Aorta (tissue), 5 donors: ENCODE measurements at regions not wholly inside any gene's neighbourhood (a gene's known extent, or its start where the extent isn't known, plus 50 kb on each side); places are given as distances from the start of the nearest gene placed in this dataset.

Experiments used
- ATAC-seq: fragments of 200-7000 bp; cut with Tn5 transposase; one replicate; pipeline ENCODE4 v1.9.1; 2022; ENCODE audit warnings: moderate library complexity; ENCODE audit not compliant: low FRiP score
- DNase-seq, 2 donors: peaks; one replicate each; pipeline ENCODE4 v3.0.0-alpha.2; 2020
- H3K27ac ChIP-seq, 2 donors: one replicate each; pipeline ENCODE4 v1.5.1; 2013; ENCODE audit warnings: low read length in 2 of 2, mild to moderate bottlenecking in 2 of 2, moderate library complexity in 2 of 2, control low read depth in 1 of 2, inconsistent platforms in 1 of 2, low read depth in 1 of 2
- H3K27me3 ChIP-seq, 2 donors: one replicate each; pipeline ENCODE4 v1.6.1; 2013; ENCODE audit warnings: control low read depth in 1 of 2, low read length in 1 of 2, mild to moderate bottlenecking in 1 of 2, moderate library complexity in 1 of 2; ENCODE audit not compliant: insufficient read depth in 2 of 2, control insufficient read depth in 1 of 2
- H3K36me3 ChIP-seq, 2 donors: one replicate each; pipeline ENCODE4 v1.6.1; 2013; ENCODE audit warnings: control low read depth in 1 of 2, low read length in 1 of 2, mild to moderate bottlenecking in 1 of 2; ENCODE audit not compliant: insufficient read depth in 2 of 2, control insufficient read depth in 1 of 2
- H3K4me1 ChIP-seq, 2 donors: one replicate each; pipeline ENCODE4 v1.6.1; 2013; ENCODE audit warnings: low read length in 2 of 2, control low read depth in 1 of 2, mild to moderate bottlenecking in 1 of 2, moderate library complexity in 1 of 2; ENCODE audit not compliant: insufficient read depth in 2 of 2, control insufficient read depth in 1 of 2
- H3K4me3 ChIP-seq, 2 donors: one replicate each; pipeline ENCODE4 v1.5.1; 2013; ENCODE audit warnings: low read length in 2 of 2, control low read depth in 1 of 2, mild to moderate bottlenecking in 1 of 2
- H3K9me3 ChIP-seq: one replicate; pipeline ENCODE4 v1.6.1; 2013; ENCODE audit warnings: mild to moderate bottlenecking, low read length; ENCODE audit not compliant: control insufficient read depth
- WGBS, 2 donors: extraction: QIAGEN DNeasy Blood & Tissue Kit; methylation state at CpG; one replicate each; pipeline ENCODE4 v1.1.7; 2013; 5-methylcytosine and 5-hydroxymethylcytosine counted together
- intact Hi-C, 2 donors: fragments of 100-400 bp; cut with DNase I; formaldehyde crosslinking; loops; one replicate each; pipeline versions ENCODE4 v1.14.2 to v1.15.0; 2022
- donor health status: healthy with polysubstance abuse.
- donor health status: Bipolar disorder and iron deficiency.
- donor health status: DM: no; HTN: no; CAD: no.
- donor health status: DM: no; HTN: no; CAD: no.
- donor health status: DM: yes; HTN: yes; CAD: no.

DNA sequence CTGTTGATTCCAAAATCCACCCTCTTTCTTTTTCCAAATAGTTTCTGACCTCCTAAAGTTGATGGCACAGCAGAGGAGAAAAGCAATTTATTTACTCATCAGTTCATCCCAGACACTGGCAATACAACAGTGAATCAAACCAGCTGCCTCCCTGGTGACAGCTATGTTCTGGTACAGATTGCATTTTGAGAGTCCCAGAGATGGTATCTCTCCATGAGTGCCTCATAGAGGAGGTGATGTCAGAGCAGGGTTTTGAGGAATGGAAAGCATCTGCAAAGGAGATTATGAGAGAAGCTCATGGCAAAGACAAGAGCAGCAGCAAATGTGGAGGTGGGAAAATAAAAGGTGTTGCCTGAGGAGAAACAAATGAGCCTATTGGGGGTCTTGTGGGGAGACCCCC lies 377.2 kb downstream of the MN1 start:
- no peak overlapping the region for H3K4me3 ChIP-seq
- DNase-seq (no peak), ATAC-seq (no peak)
- H3K27ac ChIP-seq, result no peak overlapping the region
- no peaks in the 10 kb centered on the region for H3K9me3 ChIP-seq
- H3K36me3 ChIP-seq, result no peaks in the 10 kb centered on the region
- no peaks in the 10 kb centered on the region for H3K27me3 ChIP-seq
- peaks cover 0 to 5% of the 10 kb centered on the region in 2 donors for H3K4me1 ChIP-seq
- intact Hi-C loops, result loop anchor here in 1 of 2 donors (5.0 kb wide), 1 partner anchor 88 kb away; no protein-coding TSS in a partner anchor

GRCh38 chr22:27429476-27429875 lies 372.1 kb downstream of the MN1 start:
- 96% methylated on average over 10 of the region's 10 CpGs for WGBS, 2 donors
- DNase-seq (no peak), ATAC-seq (no peak)
- Histone ChIP-seq H3K9me3 (peaks cover 7% of the 10 kb centered on the region), H3K4me1 (no peaks in the 10 kb centered on the region), H3K36me3 (no peaks in the 10 kb centered on the region), H3K4me3 (no peak overlapping the region), H3K27me3 (no peaks in the 10 kb centered on the region), H3K27ac (no peak overlapping the region)
- intact Hi-C loops, result no loop called here

DNA sequence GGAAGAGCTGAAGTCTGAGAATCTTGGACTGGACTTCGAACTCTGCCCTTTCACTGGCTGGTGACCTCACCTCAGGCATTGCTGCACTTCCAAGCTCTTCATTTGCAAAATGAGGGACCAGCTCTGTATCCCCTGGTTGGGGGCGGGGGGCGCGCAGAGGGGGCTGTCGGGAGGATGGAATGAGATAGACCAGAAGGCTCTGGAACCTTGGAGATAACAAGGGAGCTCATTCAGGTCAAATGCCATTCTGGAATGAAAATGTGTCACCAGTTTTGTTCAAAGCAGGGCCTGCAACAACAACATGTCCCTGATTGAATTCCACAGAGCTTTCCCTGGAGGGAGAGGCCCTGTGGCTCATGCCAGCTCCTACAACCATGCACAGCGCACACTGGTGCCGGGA lies 370.5 kb downstream of the MN1 start:
- Histone ChIP-seq H3K27me3 (no peaks in the 10 kb centered on the region), H3K36me3 (no peaks in the 10 kb centered on the region), H3K4me3 (no peak overlapping the region), H3K27ac (no peak overlapping the region), H3K9me3 (peaks cover 7% of the 10 kb centered on the region), H3K4me1 (no peaks in the 10 kb centered on the region)
- DNase-seq, result no peak
- no peak for ATAC-seq
- intact Hi-C loops, result no loop called here
- 60 to 77% methylated on average over 7 of the region's 7 CpGs for WGBS, 2 donors

GRCh38 chr22:27431896-27432295 lies 369.7 kb downstream of the MN1 start:
- Histone ChIP-seq H3K4me1 (no peaks in the 10 kb centered on the region), H3K36me3 (no peaks in the 10 kb centered on the region), H3K27ac (no peak overlapping the region), H3K4me3 (no peak overlapping the region), H3K9me3 (peaks cover 7% of the 10 kb centered on the region), H3K27me3 (no peaks in the 10 kb centered on the region)
- intact Hi-C loops, result no loop called here
- ATAC-seq (no peak), DNase-seq (no peak)
- 39 to 41% methylated on average over 4 of the region's 4 CpGs for WGBS, 2 donors

- H3K4me3 ChIP-seq, result no peak overlapping the region
- ATAC-seq (no peak), DNase-seq (no peak)
- peaks cover 7% of the 10 kb centered on the region for H3K9me3 ChIP-seq
- H3K36me3 ChIP-seq, result no peaks in the 10 kb centered on the region
- no peaks in the 10 kb centered on the region for H3K27me3 ChIP-seq
- WGBS, 2 donors, result 96% methylated on average over 1 of the region's 1 CpG
- H3K4me1 ChIP-seq, result no peaks in the 10 kb centered on the region
- no peak overlapping the region for H3K27ac ChIP-seq
- intact Hi-C loops, result no loop called here
These were observed 368.5 kb downstream of the MN1 start for GRCh38 chr22:27433099-27433498.

- Histone ChIP-seq H3K9me3 (peaks cover 7% of the 10 kb centered on the region), H3K4me3 (no peak overlapping the region), H3K4me1 (no peaks in the 10 kb centered on the region), H3K27ac (no peak overlapping the region), H3K27me3 (no peaks in the 10 kb centered on the region), H3K36me3 (no peaks in the 10 kb centered on the region)
- intact Hi-C loops, result no loop called here
- DNase-seq (no peak), ATAC-seq (no peak)
- 83 to 86% methylated on average over 10 of the region's 10 CpGs for WGBS, 2 donors
These were observed 367.9 kb downstream of the MN1 start for GRCh38 chr22:27433585-27434190.

DNA sequence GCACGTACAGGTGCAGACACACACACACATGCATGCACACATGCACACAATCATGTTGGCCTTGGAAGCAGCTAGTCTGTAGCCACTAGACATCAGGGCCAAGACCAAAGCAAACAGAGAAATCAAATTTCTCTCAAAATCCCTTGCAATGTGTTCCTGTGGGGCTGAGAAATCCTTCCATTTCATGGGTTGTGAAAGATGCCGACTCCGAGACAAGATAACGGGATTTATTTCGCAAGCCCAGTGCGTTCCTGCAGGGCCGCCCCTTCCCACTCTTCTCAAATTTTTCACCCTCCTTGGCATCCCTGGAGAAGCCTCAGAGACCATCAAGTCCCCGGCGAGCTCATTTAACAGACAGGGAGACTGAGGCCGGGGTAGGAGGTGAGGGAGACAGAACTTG lies 366.7 kb downstream of the MN1 start:
- no peak for DNase-seq
- Histone ChIP-seq H3K4me1 (no peaks in the 10 kb centered on the region), H3K4me3 (no peak overlapping the region), H3K27me3 (no peaks in the 10 kb centered on the region), H3K27ac (no peak overlapping the region), H3K9me3 (peaks cover 7% of the 10 kb centered on the region), H3K36me3 (no peaks in the 10 kb centered on the region)
- ATAC-seq, result no peak
- WGBS, 2 donors, result 90 to 94% methylated on average over 10 of the region's 10 CpGs
- intact Hi-C loops, result no loop called here

- WGBS, 2 donors, result 21 to 23% methylated on average over 19 of the region's 19 CpGs
- no peaks in the 10 kb centered on the region for H3K27me3 ChIP-seq
- H3K4me3 ChIP-seq, result no peak overlapping the region
- no peaks in the 10 kb centered on the region for H3K4me1 ChIP-seq
- DNase-seq (peak; percentile 74 to 81), ATAC-seq (no peak)
- peak overlapping the region in 1 of 2 donors; percentile 5 for H3K27ac ChIP-seq
- H3K36me3 ChIP-seq, result no peaks in the 10 kb centered on the region
- intact Hi-C loops, result no loop called here
- peaks cover 7% of the 10 kb centered on the region for H3K9me3 ChIP-seq
These were observed 365.5 kb downstream of the MN1 start for GRCh38 chr22:27435844-27436576.

- ATAC-seq, result peak; percentile 3
- 79 to 84% methylated on average over 7 of the region's 7 CpGs for WGBS, 2 donors
- no peak for DNase-seq
- Histone ChIP-seq H3K27ac (no peak overlapping the region), H3K27me3 (no peaks in the 10 kb centered on the region), H3K4me1 (no peaks in the 10 kb centered on the region), H3K36me3 (no peaks in the 10 kb centered on the region), H3K9me3 (peaks cover 4% of the 10 kb centered on the region), H3K4me3 (no peak overlapping the region)
- intact Hi-C loops, result no loop called here
These were observed 365.0 kb downstream of the MN1 start for GRCh38 chr22:27436591-27436990.
